ENCODE measurements at regions not wholly inside any gene's neighbourhood (a gene's known extent, or its start where the extent isn't known, plus 50 kb on each side); places are given as distances from the start of the nearest gene placed in this dataset.

GRCh38 chr18:51660188-51660715 is 462.8 kb upstream of the MEX3C start (continued):
- TF ChIP-seq ZBTB37 (CRISPR knock-in tag; IDR thresholded peaks at IDR 0.05): no peak
- no peak for TF ChIP-seq ZNF24 (IDR thresholded peaks at IDR 0.05)

GRCh38 chr18:51664236-51664635 is 466.8 kb upstream of the MEX3C start:
- Histone ChIP-seq H3K27ac (ENCODE audit: extremely low read length, insufficient read depth, low read length) (no peak overlapping the region), H3K27me3 (ENCODE audit: control insufficient read depth in 1 of 2, insufficient read depth in 2 of 2, low read length in 2 of 2) (no peaks in the 10 kb centered on the region), H2AFZ (ENCODE audit: low read length) (no peak overlapping the region), H3K4me2 (ENCODE audit: low read depth, low read length) (no peak overlapping the region), H3K79me2 (ENCODE audit: insufficient read depth, low read length) (no peaks in the 10 kb centered on the region), H4K20me1 (ENCODE audit: insufficient read depth, low read length) (no peaks in the 10 kb centered on the region), H3K36me3 (replicated peaks in 1 of 2; ENCODE audit: control insufficient read depth in 1 of 2, insufficient read depth in 2 of 2, low read length in 2 of 2) (no peaks in the 10 kb centered on the region), H3K9me3 (ENCODE audit: low read length) (no peaks in the 10 kb centered on the region), H3K9ac (ENCODE audit: insufficient read depth, low read depth, low read length) (no peak overlapping the region), H3K4me3 (replicated peaks in 1 of 3; ENCODE audit: insufficient read depth in 1 of 3, low read depth in 2 of 3, low read length in 3 of 3) (no peak overlapping the region), H3K4me1 (ENCODE audit: insufficient read depth, low read length) (no peaks in the 10 kb centered on the region)
- DNase-seq (ENCODE audit: low spot score): no peak
- intact Hi-C loops (cut with micrococcal nuclease; ENCODE audit: unreplicated experiment): no loop called here
- no TSS peak for BruUV-seq (replicated peaks)
- in situ Hi-C loops (cut with HindIII; ENCODE audit: extremely low pct_ligation_motif_present, low pct_unique_long_range_greater_than_20kb): loop anchor here (25.0 kb wide), 2 partner anchors 98 to 552 kb away; no protein-coding TSS in a partner anchor
- no peak for FAIRE-seq
- TF ChIP-seq FOXK2 (IDR thresholded peaks at IDR 0.05) (no peak), NFYB (CRISPR knock-in tag; IDR thresholded peaks at IDR 0.05) (no peak), HNRNPK (IDR thresholded peaks at IDR 0.05; ENCODE audit: low read depth, low read length, poor library complexity, severe bottlenecking) (no peak), ZNF207 (IDR thresholded peaks at IDR 0.05; ENCODE audit: borderline replicate concordance) (no peak), ZNF773 (CRISPR knock-in tag; IDR thresholded peaks at IDR 0.05; ENCODE audit: borderline replicate concordance) (no peak), DRAP1 (CRISPR knock-in tag; IDR thresholded peaks at IDR 0.05) (no peak), CENPT (CRISPR knock-in tag; IDR thresholded peaks at IDR 0.05; ENCODE audit: low read depth) (no peak), HOXA9 (CRISPR knock-in tag; IDR thresholded peaks at IDR 0.05; ENCODE audit: borderline replicate concordance) (no peak), SMARCE1 (IDR thresholded peaks at IDR 0.05; ENCODE audit: borderline replicate concordance) (no peak), TCF7L2 (IDR thresholded peaks at IDR 0.05; ENCODE audit: low read depth, low read length) (no peak), PPARG (CRISPR knock-in tag; conservative IDR thresholded peaks at IDR 0.05) (no peak), THAP9 (CRISPR knock-in tag; IDR thresholded peaks at IDR 0.05; ENCODE audit: borderline replicate concordance) (no peak)
- ATAC-seq: no peak
- ChIA-PET POLR2A (no interaction called here), CTCF (ENCODE audit: low intra/inter-chr PET ratio, low total read pairs) (no interaction called here)
- WGBS (ENCODE audit: low lambda C conversion rate): 0% methylated on average over 3 of the region's 3 CpGs

Measured in HepG2 (cell line).